Cardiac fibroblast (primary cell): ENCODE measurements at regions not wholly inside any gene's neighbourhood (a gene's known extent, or its start where the extent isn't known, plus 50 kb on each side); places are given as distances from the start of the nearest gene placed in this dataset.
"Not testable (repeated sequence)": the region's sequence is repeated elsewhere in the genome, so short reads cannot be mapped to it uniquely, and the experiment has no call there.

Source experiments
- DNase-seq, 2 donors: peaks; one replicate each; pipeline versions ENCODE4 v3.0.0 to v3.0.0-alpha.2; 2010; ENCODE audit warnings: low read depth in 2 of 2
- H3K4me3 ChIP-seq, 2 donors: replicated peaks in 1 of 2; 1 replicate in 1 of 2; 2 replicates in 1 of 2; pipeline ENCODE4 v1.5.1; 2011; ENCODE audit warnings: low read depth in 2 of 2, low read length in 2 of 2, mild to moderate bottlenecking in 2 of 2, moderate library complexity in 1 of 2
- TF ChIP-seq, protein P1 (sequence below): IDR thresholded peaks from one replicate; pipeline ENCODE4 v1.5.1; 2011; ENCODE audit warnings: low read depth, mild to moderate bottlenecking, low read length, inconsistent platforms

DNA sequence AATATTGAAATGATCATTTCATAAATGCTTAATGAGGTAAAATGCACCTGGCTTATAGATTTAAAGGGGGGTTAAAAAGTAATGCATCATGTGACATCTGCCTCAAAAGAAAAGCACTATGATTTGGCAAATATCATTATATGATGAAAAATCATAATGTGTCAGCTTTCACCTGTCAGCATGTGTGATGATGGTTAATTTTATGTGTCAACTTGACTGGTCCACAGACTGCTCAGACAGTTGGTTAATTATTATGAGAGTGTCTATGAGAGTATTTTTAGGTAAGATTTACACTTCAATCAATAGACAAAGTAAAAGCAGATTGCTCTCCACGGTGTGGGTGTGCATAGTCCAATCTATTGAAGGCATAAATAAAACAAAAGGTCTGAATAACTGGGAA lies 1986.7 kb downstream of the PCDH7 start:
- no peak for DNase-seq
- H3K4me3 ChIP-seq = no peak overlapping the region
- TF ChIP-seq, protein P1, sequence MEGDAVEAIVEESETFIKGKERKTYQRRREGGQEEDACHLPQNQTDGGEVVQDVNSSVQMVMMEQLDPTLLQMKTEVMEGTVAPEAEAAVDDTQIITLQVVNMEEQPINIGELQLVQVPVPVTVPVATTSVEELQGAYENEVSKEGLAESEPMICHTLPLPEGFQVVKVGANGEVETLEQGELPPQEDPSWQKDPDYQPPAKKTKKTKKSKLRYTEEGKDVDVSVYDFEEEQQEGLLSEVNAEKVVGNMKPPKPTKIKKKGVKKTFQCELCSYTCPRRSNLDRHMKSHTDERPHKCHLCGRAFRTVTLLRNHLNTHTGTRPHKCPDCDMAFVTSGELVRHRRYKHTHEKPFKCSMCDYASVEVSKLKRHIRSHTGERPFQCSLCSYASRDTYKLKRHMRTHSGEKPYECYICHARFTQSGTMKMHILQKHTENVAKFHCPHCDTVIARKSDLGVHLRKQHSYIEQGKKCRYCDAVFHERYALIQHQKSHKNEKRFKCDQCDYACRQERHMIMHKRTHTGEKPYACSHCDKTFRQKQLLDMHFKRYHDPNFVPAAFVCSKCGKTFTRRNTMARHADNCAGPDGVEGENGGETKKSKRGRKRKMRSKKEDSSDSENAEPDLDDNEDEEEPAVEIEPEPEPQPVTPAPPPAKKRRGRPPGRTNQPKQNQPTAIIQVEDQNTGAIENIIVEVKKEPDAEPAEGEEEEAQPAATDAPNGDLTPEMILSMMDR = no peak

DNA sequence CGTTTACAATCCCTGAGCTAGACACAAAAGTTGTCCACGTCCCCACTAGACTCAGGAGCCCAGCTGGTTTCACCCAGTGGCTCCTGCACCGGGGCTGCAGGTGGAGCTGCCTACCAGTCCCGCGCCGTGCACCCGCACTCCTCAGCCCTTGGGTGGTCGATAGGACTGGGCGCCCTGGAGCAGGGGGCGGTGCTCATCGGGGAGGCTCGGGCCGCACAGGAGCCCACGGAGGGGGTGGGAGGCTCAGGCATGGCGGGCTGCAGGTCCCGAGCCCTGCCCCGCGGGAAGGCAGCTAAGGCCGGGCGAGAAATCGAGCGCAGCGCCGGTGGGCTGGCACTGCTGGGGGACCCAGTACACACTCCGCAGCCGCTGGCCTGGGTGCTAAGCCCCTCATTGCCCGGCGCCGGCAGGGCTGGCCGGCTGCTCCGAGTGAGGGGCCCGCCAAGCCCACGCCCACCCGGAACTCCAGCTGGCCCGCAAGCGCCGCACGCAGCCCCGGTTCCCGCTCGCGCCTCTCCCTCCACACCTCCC lies 1996.0 kb downstream of the PCDH7 start:
- not testable (repeated sequence) for DNase-seq, H3K4me3 ChIP-seq

DNA sequence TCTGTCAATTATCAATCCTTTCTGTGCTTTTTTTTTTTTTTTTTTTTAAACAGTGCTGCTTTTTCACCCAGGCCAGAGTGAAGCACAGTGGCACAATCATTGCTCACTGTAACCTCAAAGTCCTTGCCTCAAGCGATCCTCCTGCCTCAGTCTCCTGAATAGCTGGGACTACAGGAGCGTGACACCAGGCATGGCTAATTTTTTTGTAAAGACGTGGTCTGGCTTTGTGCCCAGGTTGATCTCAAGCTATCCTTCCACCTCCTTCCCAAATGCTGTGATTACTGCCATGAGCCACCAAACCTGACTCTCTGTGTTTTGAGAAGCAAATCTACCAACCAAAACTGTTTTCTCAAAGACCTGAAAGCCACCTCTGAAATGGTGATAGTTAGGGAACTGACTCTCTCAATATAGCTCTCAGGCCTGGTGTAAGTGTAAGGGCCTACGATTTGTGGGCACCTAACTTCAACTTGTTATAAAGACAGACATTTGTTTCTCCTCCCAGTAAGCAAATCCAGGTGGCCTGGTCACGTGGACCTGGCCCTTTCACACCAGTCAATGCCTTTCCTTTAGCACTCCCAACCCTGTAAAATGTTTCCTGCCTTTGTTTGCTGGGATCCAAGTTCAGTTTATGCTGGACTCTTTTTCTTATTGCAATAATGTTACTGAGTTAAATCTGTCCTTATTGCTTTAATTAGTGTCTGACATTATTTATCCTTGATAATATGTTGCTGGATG lies 2015.9 kb downstream of the PCDH7 start:
- TF ChIP-seq, protein P1 = no peak
- DNase-seq = no peak
- H3K4me3 ChIP-seq = no peak overlapping the region

DNA sequence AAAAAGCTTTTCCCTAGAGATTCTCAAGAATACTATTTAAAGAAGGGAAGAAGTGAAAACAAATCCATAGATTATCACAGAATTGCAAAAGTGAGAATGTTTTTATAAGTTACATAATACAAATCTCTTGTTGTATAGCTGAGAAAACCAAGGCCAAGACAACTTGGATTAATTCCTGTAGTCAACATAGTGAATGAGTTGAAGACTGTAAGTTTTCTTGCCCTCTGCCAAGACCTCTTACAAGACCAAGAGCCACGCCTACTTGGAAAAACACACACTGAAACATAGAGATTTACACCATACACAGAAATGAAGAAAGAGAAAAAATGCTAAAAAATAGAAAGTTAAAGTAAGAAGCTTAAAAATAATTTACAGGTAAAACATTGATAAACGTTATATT lies 2024.0 kb downstream of the PCDH7 start:
- peak in 1 of 2 donors; percentile 3 for DNase-seq
- TF ChIP-seq, protein P1 = no peak

DNA sequence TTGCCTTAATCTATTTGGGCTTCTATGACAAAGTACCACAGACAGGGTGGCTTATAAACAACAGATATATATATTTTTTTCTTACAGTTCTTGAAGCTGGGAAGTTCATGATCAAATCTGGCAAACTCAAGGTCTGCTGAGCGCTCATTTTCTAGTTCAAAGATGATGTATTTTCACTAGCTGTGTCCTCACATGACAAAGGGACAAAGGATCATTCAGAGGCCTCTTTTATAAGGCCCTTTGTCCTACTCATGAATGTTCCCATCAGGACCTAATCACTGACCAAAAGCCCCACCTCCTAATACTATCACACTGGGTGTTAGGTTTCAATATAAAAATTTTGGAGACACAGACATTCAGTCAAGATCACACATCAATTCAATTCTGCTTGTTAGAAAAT lies 2025.2 kb downstream of the PCDH7 start:
- no peak overlapping the region for H3K4me3 ChIP-seq
- TF ChIP-seq, protein P1 = no peak
- DNase-seq = no peak

More for the DNA sequence above, 2024.0 kb downstream of the PCDH7 start:
- H3K4me3 ChIP-seq = no peak overlapping the region

DNA sequence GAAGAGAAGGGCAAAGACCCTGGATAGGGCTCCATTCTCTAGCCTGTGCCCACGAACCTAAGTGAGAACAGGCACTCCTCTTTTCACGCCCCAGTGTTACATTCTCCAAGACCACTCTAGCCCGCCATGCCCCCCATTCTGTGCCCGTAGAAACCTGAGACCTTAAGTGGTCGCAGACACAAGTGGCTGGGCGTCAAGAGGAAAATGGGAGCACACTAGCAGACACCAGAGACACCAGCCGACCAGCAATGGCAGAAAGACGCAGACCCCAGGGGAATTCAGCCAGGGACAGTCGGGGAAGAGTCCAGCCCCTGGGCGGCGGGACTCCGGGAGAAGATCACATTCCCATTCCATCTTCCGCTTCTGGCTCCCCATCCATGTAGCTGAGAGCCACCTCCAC lies 2027.9 kb downstream of the PCDH7 start:
- TF ChIP-seq, protein P1 = no peak
- H3K4me3 ChIP-seq = no peak overlapping the region

DNA sequence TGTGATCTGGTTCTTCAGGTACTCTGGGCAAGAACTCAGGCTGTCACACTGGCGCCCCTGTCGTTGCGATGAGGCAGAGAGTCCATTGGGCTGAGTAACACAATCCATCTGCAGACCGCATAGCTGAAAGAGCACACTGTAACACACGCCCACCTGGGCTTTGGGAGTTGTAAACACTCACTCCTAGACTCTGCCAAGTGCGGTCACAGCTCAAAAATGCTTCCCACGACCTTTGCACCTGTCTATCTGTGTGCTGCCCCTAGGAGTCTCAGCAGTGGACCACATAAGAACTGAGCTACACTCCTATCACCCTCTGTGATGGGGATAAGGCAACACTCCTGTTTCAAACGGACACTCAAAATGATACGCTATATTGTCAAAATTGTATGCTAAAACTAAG lies 2028.3 kb downstream of the PCDH7 start:
- H3K4me3 ChIP-seq = no peak overlapping the region
- TF ChIP-seq, protein P1 = no peak
- no peak for DNase-seq

More for the DNA sequence above, 2027.9 kb downstream of the PCDH7 start:
- no peak for DNase-seq
